ENCODE measurements at regions not wholly inside any gene's neighbourhood (a gene's known extent, or its start where the extent isn't known, plus 50 kb on each side); places are given as distances from the start of the nearest gene placed in this dataset.
A peak's percentile ranks its signal among the peaks of the same experiment; 100 is the strongest.

- WGBS, 2 donors = 43 to 44% methylated on average over 6 of the region's 6 CpGs
- intact Hi-C loops (cut with DNase I) = loop anchor here in 1 of 3 donors (10.0 kb wide), 1 partner anchor 536 kb away; no protein-coding TSS in a partner anchor
- DNase-seq (no peak), FAIRE-seq (no peak), ATAC-seq (peak in 3 of 4 donors; percentile 17 to 70 (median 47))
- H3K4me1 ChIP-seq = peaks cover 0 to 6% (median 3%) of the 10 kb centered on the region in 3 donors
- H3K4me3 ChIP-seq = no peak overlapping the region
- H3K27me3 ChIP-seq = no peaks in the 10 kb centered on the region
- TF ChIP-seq, protein P1, sequence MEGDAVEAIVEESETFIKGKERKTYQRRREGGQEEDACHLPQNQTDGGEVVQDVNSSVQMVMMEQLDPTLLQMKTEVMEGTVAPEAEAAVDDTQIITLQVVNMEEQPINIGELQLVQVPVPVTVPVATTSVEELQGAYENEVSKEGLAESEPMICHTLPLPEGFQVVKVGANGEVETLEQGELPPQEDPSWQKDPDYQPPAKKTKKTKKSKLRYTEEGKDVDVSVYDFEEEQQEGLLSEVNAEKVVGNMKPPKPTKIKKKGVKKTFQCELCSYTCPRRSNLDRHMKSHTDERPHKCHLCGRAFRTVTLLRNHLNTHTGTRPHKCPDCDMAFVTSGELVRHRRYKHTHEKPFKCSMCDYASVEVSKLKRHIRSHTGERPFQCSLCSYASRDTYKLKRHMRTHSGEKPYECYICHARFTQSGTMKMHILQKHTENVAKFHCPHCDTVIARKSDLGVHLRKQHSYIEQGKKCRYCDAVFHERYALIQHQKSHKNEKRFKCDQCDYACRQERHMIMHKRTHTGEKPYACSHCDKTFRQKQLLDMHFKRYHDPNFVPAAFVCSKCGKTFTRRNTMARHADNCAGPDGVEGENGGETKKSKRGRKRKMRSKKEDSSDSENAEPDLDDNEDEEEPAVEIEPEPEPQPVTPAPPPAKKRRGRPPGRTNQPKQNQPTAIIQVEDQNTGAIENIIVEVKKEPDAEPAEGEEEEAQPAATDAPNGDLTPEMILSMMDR (IDR thresholded peaks at IDR 0.05) = no peak
- H3K36me3 ChIP-seq = no peaks in the 10 kb centered on the region
- H3K27ac ChIP-seq = peak overlapping the region in 1 of 4 donors; percentile 34
- no peaks in the 10 kb centered on the region for H3K9me3 ChIP-seq
Measured at GRCh38 chr2:42949125-42949524, 156.7 kb upstream of the HAAO start.

DNA sequence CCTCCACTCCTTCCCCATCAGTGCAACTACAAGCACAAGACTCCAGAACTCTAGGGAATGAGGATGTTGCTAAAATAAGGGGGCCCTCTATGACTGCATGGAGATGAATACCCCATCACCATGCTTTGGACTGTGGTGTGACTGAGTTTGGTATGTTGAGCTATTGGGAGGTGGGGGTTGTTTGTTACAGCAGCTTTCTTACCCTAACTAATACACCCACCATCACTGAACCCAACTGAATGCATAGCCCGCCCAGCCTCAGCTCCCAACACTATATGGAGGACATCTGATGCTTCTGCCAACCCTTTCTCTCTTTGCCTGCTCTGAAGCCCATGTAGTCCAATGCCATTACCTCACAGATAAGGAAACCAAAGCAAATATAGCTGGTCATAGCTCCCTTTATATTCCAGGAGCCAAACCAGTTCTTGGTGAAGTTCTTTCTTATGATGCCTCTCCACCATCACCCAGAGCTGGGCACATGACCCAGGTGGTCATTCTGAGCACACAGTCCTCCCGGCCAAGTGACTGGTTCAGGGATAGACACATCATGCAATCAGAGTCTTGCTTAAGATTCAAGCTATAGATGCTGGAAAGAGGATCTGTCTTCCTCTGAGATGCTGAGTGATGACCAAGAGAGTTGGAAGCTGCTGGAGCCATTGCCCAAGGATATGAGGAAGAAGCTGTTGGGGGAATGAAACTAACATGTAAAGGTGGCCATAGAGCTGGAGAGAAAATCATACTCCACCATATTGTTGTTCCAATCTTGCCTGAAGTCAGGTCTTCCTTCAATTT is 155.6 kb upstream of the HAAO start:
- peaks cover 0 to 6% (median 3%) of the 10 kb centered on the region in 3 donors for H3K4me1 ChIP-seq
- H3K27me3 ChIP-seq = no peaks in the 10 kb centered on the region
- WGBS, 2 donors = 97% methylated on average over 2 of the region's 2 CpGs
- intact Hi-C loops (cut with DNase I) = loop anchor here in 1 of 3 donors (10.0 kb wide), 1 partner anchor 537 kb away; no protein-coding TSS in a partner anchor
- TF ChIP-seq, protein P1 (IDR thresholded peaks at IDR 0.05) = no peak
- ATAC-seq = peak in 1 of 4 donors; percentile 23
- H3K9me3 ChIP-seq = no peaks in the 10 kb centered on the region
- H3K4me3 ChIP-seq = no peak overlapping the region
- H3K36me3 ChIP-seq = no peaks in the 10 kb centered on the region
- DNase-seq = no peak
- no peak for FAIRE-seq
- H3K27ac ChIP-seq = no peak overlapping the region

- ATAC-seq = no peak
- Histone ChIP-seq H3K27me3 (no peaks in the 10 kb centered on the region), H3K4me3 (no peak overlapping the region), H3K27ac (no peak overlapping the region), H3K4me1 (peaks cover 0 to 6% (median 3%) of the 10 kb centered on the region in 3 donors), H3K9me3 (no peaks in the 10 kb centered on the region), H3K36me3 (no peaks in the 10 kb centered on the region)
- intact Hi-C loops (cut with DNase I) = loop anchor here in 1 of 3 donors (10.0 kb wide), 1 partner anchor 540 kb away; no protein-coding TSS in a partner anchor
- DNase-seq = no peak
- TF ChIP-seq, protein P1 (IDR thresholded peaks at IDR 0.05) = no peak
- 86 to 87% methylated on average over 10 of the region's 10 CpGs for WGBS, 2 donors
- FAIRE-seq = no peak
Measured at GRCh38 chr2:42944779-42945415, 152.5 kb upstream of the HAAO start.

GRCh38 chr2:42942990-42943493 is 150.7 kb upstream of the HAAO start:
- intact Hi-C loops (cut with DNase I) = loop anchor here in 1 of 3 donors (10.0 kb wide), 1 partner anchor 542 kb away; no protein-coding TSS in a partner anchor
- DNase-seq (no peak), ATAC-seq (no peak), FAIRE-seq (no peak)
- TF ChIP-seq, protein P1 (IDR thresholded peaks at IDR 0.05) = no peak
- peaks cover 0 to 3% (median 0%) of the 10 kb centered on the region in 3 donors for H3K4me1 ChIP-seq
- no peaks in the 10 kb centered on the region for H3K27me3 ChIP-seq
- no peak overlapping the region for H3K27ac ChIP-seq
- 91 to 97% methylated on average over 13 of the region's 13 CpGs for WGBS, 2 donors
- H3K4me3 ChIP-seq = no peak overlapping the region
- H3K9me3 ChIP-seq = no peaks in the 10 kb centered on the region
- H3K36me3 ChIP-seq = no peaks in the 10 kb centered on the region

Data from pancreas (tissue), 10 donors.